GM23248 (cell line): ENCODE measurements at regions not wholly inside any gene's neighbourhood (a gene's known extent, or its start where the extent isn't known, plus 50 kb on each side); places are given as distances from the start of the nearest gene placed in this dataset.

Experiments
- EZH2 ChIP-seq: fragments of 200-600 bp; sonication (generic); IDR thresholded peaks from 2 replicates; pipeline ENCODE4 v1.6.1; 2018; ENCODE audit warnings: antibody characterized with exemption, mild to moderate bottlenecking; ENCODE audit not compliant: insufficient read depth, poor library complexity, severe bottlenecking
- EZH2phosphoT487 ChIP-seq: fragments of 200-600 bp; sonication (generic); IDR thresholded peaks from 2 replicates; pipeline ENCODE4 v1.6.1; 2018; ENCODE audit warnings: antibody characterized with exemption, moderate library complexity, mild to moderate bottlenecking, low read depth; ENCODE audit not compliant: insufficient read depth

DNA sequence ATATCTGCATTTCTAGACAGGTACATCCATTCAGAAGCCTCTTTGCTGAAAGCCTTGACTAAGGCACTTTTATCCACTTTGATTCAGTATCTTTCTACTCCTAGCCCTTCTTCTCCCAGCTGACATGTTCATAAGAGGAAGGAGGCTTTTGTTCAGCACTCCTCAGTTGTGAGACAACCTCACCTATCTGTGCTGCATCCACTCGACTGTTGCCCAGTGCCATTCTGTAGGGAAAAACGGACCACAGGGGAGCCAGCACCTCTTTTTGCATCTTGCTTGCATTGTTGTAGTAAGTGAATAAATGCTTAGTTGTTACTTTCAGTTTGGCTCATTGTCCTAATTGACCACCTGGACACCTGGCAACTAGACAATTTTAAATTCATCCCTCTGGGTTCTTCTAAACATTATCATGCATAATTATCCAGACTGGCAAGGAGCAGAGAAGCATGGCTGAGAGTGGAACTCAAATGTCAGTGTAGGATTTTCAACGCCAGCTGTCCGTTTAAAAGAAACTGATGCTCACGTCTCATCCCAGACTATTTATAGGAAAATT, 83.8 kb upstream of the BOD1L1 start:
- TF ChIP-seq EZH2, result no peak
- no peak for TF ChIP-seq EZH2phosphoT487
